ENCODE measurements at regions not wholly inside any gene's neighbourhood (a gene's known extent, or its start where the extent isn't known, plus 50 kb on each side); places are given as distances from the start of the nearest gene placed in this dataset.
A peak's percentile ranks its signal among the peaks of the same experiment; 100 is the strongest.
"Not testable (repeated sequence)": the region's sequence is repeated elsewhere in the genome, so short reads cannot be mapped to it uniquely, and the experiment has no call there.

GRCh38 chr6:27591699-27592480 is 119.0 kb upstream of the ZNF184 start:
- Mint-ChIP-seq H3K4me1 (ENCODE audit: low read depth) (peaks cover 2% of the 10 kb centered on the region), H3K9me3 (ENCODE audit: low read depth) (no peaks in the 10 kb centered on the region), H3K27ac (no peak overlapping the region), H3K36me3 (ENCODE audit: insufficient read depth) (no peaks in the 10 kb centered on the region), H3K4me3 (ENCODE audit: low read depth) (no peak overlapping the region), H3K27me3 (peaks cover 17% of the 10 kb centered on the region)
- no peak for TF ChIP-seq CTCF (IDR thresholded peaks at IDR 0.05; ENCODE audit: unreplicated experiment)
- DNase-seq (ENCODE audit: low spot score, unreplicated experiment) = no peak

- H3K36me3 Mint-ChIP-seq (ENCODE audit: insufficient read depth); H3K4me1 Mint-ChIP-seq (ENCODE audit: low read depth); H3K4me3 Mint-ChIP-seq (ENCODE audit: low read depth); DNase-seq (ENCODE audit: low spot score, unreplicated experiment); H3K27ac Mint-ChIP-seq; H3K9me3 Mint-ChIP-seq (ENCODE audit: low read depth): not testable (repeated sequence)
- peaks cover 24% of the 10 kb centered on the region for H3K27me3 Mint-ChIP-seq
These were observed 112.4 kb upstream of the ZNF184 start for GRCh38 chr6:27585316-27585715.

- DNase-seq (ENCODE audit: low spot score, unreplicated experiment) = no peak
- Mint-ChIP-seq H3K27me3 (peaks cover 28% of the 10 kb centered on the region), H3K27ac (no peak overlapping the region), H3K4me3 (ENCODE audit: low read depth) (no peak overlapping the region), H3K36me3 (ENCODE audit: insufficient read depth) (no peaks in the 10 kb centered on the region), H3K4me1 (ENCODE audit: low read depth) (peaks cover 6% of the 10 kb centered on the region), H3K9me3 (ENCODE audit: low read depth) (no peaks in the 10 kb centered on the region)
- TF ChIP-seq CTCF (IDR thresholded peaks at IDR 0.05; ENCODE audit: unreplicated experiment) = no peak
These were observed 111.4 kb upstream of the ZNF184 start for GRCh38 chr6:27584326-27584725.

- Mint-ChIP-seq H3K4me3 (ENCODE audit: low read depth) (peak overlapping the region; percentile 56), H3K36me3 (ENCODE audit: insufficient read depth) (no peaks in the 10 kb centered on the region), H3K27ac (peak overlapping the region; percentile 96), H3K4me1 (ENCODE audit: low read depth) (peaks cover 6% of the 10 kb centered on the region), H3K9me3 (ENCODE audit: low read depth) (no peaks in the 10 kb centered on the region), H3K27me3 (peaks cover 36% of the 10 kb centered on the region)
- no peak for DNase-seq (ENCODE audit: low spot score, unreplicated experiment)
- no peak for TF ChIP-seq CTCF (IDR thresholded peaks at IDR 0.05; ENCODE audit: unreplicated experiment)
These were observed 110.2 kb upstream of the ZNF184 start for GRCh38 chr6:27582928-27583725.

- Mint-ChIP-seq H3K4me1 (ENCODE audit: low read depth) (no peaks in the 10 kb centered on the region), H3K4me3 (ENCODE audit: low read depth) (no peak overlapping the region), H3K27ac (no peak overlapping the region), H3K36me3 (ENCODE audit: insufficient read depth) (no peaks in the 10 kb centered on the region), H3K9me3 (ENCODE audit: low read depth) (no peaks in the 10 kb centered on the region), H3K27me3 (peaks cover 51% of the 10 kb centered on the region)
- TF ChIP-seq CTCF (IDR thresholded peaks at IDR 0.05; ENCODE audit: unreplicated experiment) = no peak
- DNase-seq (ENCODE audit: low spot score, unreplicated experiment) = no peak
These were observed 107.1 kb upstream of the ZNF184 start for GRCh38 chr6:27579973-27580372.

All from progenitor cell of endocrine pancreas (in vitro differentiated cells).